A549 (cell line): ENCODE measurements at regions not wholly inside any gene's neighbourhood (a gene's known extent, or its start where the extent isn't known, plus 50 kb on each side); places are given as distances from the start of the nearest gene placed in this dataset.

Experiments
- MAX ChIP-seq: IDR thresholded peaks from 2 replicates; pipeline ENCODE4 v1.6.1; 2012
- POLR2A ChIP-seq: IDR thresholded peaks from 2 replicates; pipeline ENCODE4 v1.6.1; 2012; ENCODE audit warnings: mild to moderate bottlenecking, low read length
- ZNF302 ChIP-seq: fragments of 250-450 bp; sonication (Bioruptor Pico); IDR thresholded peaks from 2 replicates; pipeline ENCODE4 v1.9.0; 2021; ENCODE audit warnings: inconsistent platforms, mild to moderate bottlenecking, moderate library complexity
- TF ChIP-seq, protein P1 (sequence below): fragments of >200 bp; sonication (Bioruptor Twin); formaldehyde crosslinking; IDR thresholded peaks from 3 replicates; pipeline ENCODE4 v1.5.1; 2016
- TF ChIP-seq, protein P2 (sequence below): fragments of 450-650 bp; IDR thresholded peaks from 2 replicates; pipeline ENCODE4 v1.6.1; 2014; ENCODE audit warnings: antibody characterized with exemption

DNA sequence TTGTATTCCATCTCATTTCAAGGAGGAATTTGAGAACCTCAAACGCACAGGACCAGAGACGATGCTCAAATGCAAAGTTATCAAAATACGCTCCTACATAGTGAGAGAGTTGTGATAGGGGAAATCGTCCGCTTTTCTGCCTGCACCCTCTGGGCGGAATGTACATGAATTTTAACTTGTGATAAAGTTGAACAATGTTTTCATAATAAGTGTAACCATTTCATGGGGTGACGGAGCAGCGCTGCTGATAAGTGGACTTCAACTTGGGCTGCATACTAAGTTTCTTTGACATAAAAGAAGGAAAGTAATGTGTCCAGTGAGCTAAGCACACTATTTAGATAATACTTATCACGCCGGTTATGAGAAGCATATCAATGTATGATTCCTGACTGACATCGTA lies 497.5 kb upstream of the MGMT start:
- TF ChIP-seq, protein P1, sequence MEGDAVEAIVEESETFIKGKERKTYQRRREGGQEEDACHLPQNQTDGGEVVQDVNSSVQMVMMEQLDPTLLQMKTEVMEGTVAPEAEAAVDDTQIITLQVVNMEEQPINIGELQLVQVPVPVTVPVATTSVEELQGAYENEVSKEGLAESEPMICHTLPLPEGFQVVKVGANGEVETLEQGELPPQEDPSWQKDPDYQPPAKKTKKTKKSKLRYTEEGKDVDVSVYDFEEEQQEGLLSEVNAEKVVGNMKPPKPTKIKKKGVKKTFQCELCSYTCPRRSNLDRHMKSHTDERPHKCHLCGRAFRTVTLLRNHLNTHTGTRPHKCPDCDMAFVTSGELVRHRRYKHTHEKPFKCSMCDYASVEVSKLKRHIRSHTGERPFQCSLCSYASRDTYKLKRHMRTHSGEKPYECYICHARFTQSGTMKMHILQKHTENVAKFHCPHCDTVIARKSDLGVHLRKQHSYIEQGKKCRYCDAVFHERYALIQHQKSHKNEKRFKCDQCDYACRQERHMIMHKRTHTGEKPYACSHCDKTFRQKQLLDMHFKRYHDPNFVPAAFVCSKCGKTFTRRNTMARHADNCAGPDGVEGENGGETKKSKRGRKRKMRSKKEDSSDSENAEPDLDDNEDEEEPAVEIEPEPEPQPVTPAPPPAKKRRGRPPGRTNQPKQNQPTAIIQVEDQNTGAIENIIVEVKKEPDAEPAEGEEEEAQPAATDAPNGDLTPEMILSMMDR = no peak
- TF ChIP-seq ZNF302 (CRISPR knock-in tag) (no peak), MAX (no peak), POLR2A (no peak)
- TF ChIP-seq, protein P2, sequence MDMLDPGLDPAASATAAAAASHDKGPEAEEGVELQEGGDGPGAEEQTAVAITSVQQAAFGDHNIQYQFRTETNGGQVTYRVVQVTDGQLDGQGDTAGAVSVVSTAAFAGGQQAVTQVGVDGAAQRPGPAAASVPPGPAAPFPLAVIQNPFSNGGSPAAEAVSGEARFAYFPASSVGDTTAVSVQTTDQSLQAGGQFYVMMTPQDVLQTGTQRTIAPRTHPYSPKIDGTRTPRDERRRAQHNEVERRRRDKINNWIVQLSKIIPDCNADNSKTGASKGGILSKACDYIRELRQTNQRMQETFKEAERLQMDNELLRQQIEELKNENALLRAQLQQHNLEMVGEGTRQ = no peak
